Activated CD4-positive, alpha-beta T cell treated with anti-CD3 and anti-CD28 coated beads, Interleukin-2, Interleukin-6, amounts not matched to agents 100 ng/mL and 50 ng/mL, durations not matched to agents 16 hours and 8 hours (primary cell): ENCODE measurements at regions not wholly inside any gene's neighbourhood (a gene's known extent, or its start where the extent isn't known, plus 50 kb on each side); places are given as distances from the start of the nearest gene placed in this dataset.
"Not testable (repeated sequence)": the region's sequence is repeated elsewhere in the genome, so short reads cannot be mapped to it uniquely, and the experiment has no call there.

ENCODE experiments used
- DNase-seq: peaks from one replicate; pipeline ENCODE4 v3.0.0-alpha.2; 2020

DNA sequence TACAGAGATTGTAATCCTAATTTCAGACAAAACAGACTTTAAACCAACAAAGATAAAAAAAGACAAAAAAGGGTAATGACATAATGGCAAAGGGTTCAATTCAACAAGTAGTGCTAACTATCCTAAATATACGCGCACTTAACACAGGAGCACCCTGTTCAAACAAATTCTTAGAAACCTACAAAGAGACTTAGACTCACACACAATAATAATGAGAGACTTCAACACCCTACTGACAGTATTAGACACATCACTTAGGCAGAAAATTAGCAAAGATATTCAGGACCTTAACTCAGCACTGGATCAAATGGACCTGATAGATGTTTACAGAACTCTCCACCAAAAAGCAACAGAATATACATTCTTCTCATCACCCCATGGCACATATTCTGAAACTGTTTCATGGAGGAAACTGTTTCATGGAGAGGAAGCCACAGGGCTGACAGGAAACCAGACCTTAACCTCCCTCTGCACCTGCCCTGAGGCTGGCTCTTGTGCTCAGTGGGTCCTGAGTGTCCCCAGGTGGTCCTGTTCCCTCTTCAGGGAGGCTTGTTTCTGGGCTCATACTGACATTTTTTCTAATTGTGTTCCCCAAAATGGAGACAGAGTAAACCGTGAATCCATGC lies 54.7 kb downstream of the OR4M2 start:
- not testable (repeated sequence) for DNase-seq

GRCh38 chr15:22137572-22137971 lies 57.2 kb downstream of the OR4M2 start:
- DNase-seq: not testable (repeated sequence)

DNA sequence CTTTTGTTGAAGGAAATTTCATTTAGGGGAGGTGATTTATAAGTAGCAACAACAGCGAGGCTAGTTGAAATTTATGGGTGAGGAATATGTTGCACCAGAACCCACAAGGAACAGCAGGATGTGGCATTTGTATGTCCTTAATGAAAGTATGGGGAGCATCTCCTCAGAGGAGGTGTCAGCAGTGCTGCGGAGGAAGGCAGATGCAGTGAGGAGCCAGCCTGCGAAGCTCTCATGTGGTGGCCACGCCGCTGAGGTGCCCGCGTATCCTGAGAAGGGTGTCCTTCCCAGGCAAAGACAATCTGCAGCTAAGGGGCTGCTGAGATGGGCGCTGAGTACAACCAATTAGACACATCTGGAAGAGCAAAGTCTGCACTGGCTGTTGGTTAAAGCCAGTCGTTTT lies 60.8 kb downstream of the OR4M2 start:
- DNase-seq: not testable (repeated sequence)

DNA sequence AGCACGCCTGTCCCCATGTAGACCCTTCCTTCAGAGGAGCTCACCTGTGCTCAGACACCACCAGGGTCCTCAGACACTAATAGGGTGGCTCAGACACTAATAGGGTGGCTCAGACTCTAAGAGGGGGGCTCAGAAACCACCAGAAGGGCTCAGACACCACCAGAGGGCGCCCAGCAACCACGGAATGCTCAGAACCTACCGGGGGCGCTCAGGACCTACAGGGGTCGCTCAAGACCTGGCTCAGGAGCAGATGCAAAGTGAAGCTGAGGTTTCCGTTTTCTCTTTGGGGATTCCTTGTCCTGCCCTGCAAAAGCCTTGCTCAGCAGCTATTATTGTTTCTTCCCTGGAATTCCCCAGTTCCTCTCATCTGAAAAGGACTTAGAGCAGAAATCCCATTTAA lies 67.8 kb downstream of the OR4M2 start:
- DNase-seq: not testable (repeated sequence)

GRCh38 chr15:22158243-22158642 lies 77.9 kb downstream of the OR4M2 start:
- DNase-seq: not testable (repeated sequence)

- not testable (repeated sequence) for DNase-seq
These were observed 80.0 kb downstream of the OR4M2 start for GRCh38 chr15:22160283-22160682.

DNA sequence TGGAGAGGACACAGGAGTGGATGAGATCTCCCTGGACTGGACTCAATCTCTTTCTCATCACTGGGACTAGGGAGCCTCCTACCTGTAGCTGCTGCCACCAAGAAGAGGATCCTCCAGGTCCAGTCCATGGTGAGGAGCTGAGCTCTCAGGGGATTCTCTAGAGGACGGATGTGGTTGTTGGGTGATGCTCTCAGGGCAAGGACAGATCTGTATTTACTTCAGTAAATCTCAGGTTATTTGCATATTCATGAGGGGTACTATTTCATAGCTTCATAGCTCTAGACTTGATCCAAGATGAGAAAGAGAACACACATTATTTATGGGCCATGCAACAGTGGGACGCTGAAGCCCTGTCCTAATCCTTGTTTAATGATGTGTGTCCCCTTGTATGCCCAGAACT lies 80.4 kb downstream of the OR4M2 start:
- DNase-seq: not testable (repeated sequence)

DNA sequence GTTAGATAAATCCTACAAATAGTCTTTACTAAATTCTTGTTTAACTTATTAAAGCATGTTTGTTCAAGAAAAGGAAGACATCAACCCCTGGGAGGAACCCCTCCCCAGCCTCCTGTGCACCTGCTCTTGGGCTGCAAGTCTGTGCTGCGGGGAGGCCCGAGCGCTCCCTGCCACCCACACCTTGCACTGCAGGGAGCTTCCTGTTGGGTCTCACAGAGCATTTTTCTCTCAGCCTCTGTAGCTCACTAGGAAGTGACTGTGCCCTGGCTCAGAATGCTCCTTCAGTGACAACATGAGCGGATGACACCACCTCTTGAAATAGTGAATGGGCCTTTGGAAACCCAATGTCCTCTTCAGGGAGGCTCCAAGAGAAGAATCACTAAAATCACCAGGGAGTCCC lies 81.1 kb downstream of the OR4M2 start:
- DNase-seq: not testable (repeated sequence)

DNA sequence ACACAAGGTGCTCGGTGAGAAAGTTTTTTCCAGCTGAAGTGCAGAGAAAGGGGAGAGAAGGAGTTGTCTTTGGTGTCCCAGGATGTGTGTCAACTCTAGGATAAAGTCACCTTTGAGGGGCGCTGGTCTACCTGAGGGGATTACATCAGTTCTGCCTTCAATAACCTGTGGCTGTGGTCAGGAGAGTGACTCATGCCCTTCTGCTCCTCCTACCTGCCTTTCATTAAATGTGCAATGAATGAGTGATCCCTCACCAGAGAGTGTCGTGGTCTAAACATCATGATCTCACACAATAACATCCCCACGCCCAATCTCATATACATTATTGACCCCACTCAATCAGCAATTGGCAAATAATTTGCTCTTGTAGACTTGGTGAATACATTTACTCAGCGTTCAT lies 83.4 kb downstream of the OR4M2 start:
- not testable (repeated sequence) for DNase-seq

- DNase-seq: not testable (repeated sequence)
These were observed 87.2 kb downstream of the OR4M2 start for GRCh38 chr15:22167521-22167920.

GRCh38 chr15:22173029-22173998 lies 93.0 kb downstream of the OR4M2 start:
- not testable (repeated sequence) for DNase-seq

GRCh38 chr15:22174088-22174487 lies 93.8 kb downstream of the OR4M2 start:
- DNase-seq: not testable (repeated sequence)

GRCh38 chr15:22177965-22178364 lies 97.6 kb downstream of the OR4M2 start:
- DNase-seq: not testable (repeated sequence)

DNA sequence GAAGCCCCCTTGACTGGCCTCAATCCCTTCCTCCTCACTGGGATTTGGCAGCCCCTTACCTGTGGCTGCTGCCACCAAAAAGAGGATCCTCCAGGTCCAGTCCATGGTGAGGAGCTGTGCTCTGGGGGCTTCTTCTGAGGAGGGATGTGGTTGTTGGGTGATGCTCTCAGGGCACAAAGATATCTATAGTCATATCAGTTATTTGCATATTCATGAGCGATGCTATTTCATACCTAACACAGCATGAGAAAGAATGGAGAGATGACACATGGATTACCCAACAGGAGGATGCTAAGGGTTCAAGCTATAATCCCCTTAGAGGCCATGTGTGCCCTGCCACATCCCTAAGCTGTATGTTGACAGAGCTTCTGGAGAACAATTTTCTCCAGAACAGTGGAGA lies 98.1 kb downstream of the OR4M2 start:
- not testable (repeated sequence) for DNase-seq

DNA sequence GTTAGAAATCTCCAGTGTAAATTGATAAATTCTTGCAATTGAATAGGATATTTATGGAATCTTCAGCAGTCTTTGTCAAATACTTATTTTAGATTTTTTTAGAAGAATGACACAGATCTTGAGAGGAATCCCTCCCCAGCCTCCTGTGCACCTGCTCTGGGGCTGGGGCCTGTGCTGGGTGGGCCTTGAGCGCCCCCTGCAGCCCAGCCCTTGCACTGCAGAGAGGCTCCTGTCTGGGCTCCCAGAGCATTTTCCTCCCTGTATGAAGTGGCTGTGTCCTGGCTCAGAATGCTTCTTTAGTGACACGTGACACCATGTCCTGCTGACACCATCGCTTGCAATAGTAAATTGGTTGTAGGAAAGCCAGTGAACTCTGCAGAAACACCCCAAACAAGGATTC lies 98.7 kb downstream of the OR4M2 start:
- not testable (repeated sequence) for DNase-seq

DNA sequence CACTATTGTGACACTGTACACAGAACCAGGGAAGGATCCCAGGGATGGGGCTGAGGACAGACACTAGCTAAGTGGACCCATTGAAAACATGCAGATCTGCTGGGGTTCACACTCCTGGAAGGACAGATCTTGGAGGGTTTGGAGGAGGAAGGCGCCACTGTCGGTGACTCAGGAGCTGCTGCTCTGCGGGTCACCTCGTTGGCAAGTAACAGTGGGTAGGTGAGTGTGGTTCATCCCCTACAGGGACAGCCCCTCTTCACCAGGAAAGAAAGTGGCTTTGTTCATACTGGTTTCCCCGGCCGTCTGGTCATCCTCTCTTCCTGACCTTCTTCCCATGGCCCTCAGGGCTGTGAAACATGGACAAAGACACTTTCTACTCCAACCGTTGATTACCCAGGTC lies 100.3 kb downstream of the OR4M2 start:
- DNase-seq: not testable (repeated sequence)

GRCh38 chr15:22184678-22185077 lies 104.4 kb downstream of the OR4M2 start:
- DNase-seq: not testable (repeated sequence)

GRCh38 chr15:22186846-22187532 lies 106.7 kb downstream of the OR4M2 start:
- not testable (repeated sequence) for DNase-seq

GRCh38 chr15:22191818-22192217 lies 111.5 kb downstream of the OR4M2 start:
- DNase-seq: not testable (repeated sequence)

DNA sequence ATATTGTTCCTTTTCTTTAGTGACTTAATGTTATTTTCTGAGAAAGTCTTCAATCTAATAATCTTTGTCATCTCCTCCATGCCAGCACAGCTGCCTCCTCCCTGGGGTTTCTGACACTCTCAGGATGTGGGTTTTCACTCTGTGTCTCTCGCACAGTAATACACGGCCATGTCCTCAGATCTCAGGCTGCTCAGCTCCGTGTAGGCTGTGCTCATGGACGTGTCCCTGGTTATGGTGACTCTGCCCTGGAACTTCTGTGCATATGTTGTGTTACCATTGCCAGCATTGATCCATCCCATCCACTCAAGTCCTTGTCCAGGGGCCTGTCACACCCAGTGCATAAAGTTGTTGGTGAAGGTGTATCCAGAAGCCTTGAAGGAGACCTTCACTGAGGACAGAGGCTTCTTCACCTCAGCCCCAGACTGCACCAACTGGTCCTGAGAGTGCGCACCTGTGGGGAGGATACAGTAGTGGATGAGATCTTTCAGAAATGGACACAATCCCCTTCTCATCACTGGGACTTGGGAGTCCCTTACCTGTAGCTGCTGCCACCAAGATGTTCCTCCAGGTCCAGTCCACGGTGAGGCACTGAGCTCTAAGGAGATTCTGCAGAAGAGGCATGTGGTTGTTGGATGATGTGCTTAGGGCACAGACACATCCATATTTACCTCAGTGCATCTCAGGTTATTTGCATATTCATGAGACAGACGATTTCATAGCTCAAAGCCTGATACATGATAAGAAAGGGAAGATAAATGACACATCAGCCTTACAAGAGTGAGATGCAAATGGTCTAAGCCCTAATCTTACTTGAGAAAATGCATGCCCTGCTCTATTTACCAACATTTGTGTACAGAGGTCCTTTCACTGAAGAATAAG lies 114.7 kb downstream of the OR4M2 start:
- DNase-seq: not testable (repeated sequence)

DNA sequence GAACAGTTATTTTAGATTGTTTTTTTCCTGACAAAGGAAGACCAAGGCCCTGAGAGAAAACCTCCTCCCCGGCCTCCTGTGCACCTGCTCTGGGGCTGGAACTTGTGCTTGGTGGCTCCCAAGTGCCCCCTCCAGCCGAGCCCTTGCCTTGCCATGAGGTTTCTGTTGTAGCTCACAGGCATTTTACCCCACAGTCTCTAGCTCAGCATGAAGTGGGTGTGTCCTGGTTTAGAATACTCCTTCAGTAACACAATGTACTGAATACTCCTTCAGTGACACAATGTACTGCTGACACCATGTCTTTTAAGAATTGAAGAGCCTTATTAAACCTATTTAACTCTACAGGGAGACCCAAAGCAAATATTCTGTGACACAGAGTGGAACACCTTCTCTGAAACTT lies 116.1 kb downstream of the OR4M2 start:
- DNase-seq: not testable (repeated sequence)

DNA sequence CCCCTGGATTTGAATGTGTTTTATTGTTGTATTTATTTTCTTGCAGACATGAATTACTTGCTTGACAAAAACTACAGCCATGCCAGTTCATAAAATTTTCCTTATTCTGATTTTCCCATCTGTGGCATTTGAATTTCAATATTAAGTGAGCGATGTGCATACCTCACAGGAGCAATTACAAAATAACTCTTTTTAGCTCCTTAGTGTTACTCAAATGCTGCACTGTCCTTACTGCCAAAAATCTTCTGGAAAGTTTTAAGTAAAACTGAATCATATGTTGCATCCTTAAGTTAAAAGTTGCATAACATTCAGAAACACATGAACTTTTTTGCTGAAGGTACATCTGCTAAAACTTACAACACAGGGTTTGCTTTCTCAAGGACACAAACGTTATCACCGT lies 120.1 kb downstream of the OR4M2 start:
- DNase-seq: not testable (repeated sequence)
